Thymus (tissue), 11 donors: ENCODE measurements at regions not wholly inside any gene's neighbourhood (a gene's known extent, or its start where the extent isn't known, plus 50 kb on each side); places are given as distances from the start of the nearest gene placed in this dataset.

ENCODE experiments used
- DNase-seq, 9 donors: peaks; one replicate each; pipeline ENCODE4 v3.0.0-alpha.2; 2013; ENCODE audit warnings: low spot score in 9 of 9, low read depth in 6 of 9, missing footprints in 1 of 9
- H3K27ac ChIP-seq, 2 donors: one replicate each; pipeline ENCODE4 v1.5.1; 2013; ENCODE audit warnings: control low read depth in 1 of 2, low read depth in 1 of 2, low read length in 1 of 2, mild to moderate bottlenecking in 1 of 2, moderate library complexity in 1 of 2
- H3K27me3 ChIP-seq, 2 donors: one replicate each; pipeline ENCODE4 v1.5.1; 2013; ENCODE audit warnings: low read length in 1 of 2; ENCODE audit not compliant: control insufficient read depth in 2 of 2, insufficient read depth in 1 of 2
- H3K36me3 ChIP-seq, 2 donors: one replicate each; pipeline ENCODE4 v1.5.1; 2013; ENCODE audit warnings: low read length in 1 of 2, mild to moderate bottlenecking in 1 of 2, moderate library complexity in 1 of 2; ENCODE audit not compliant: control insufficient read depth in 2 of 2, insufficient read depth in 2 of 2
- H3K4me1 ChIP-seq, 2 donors: one replicate each; pipeline ENCODE4 v1.5.1; 2013; ENCODE audit warnings: low read length in 2 of 2; ENCODE audit not compliant: control insufficient read depth in 2 of 2, insufficient read depth in 2 of 2
- H3K4me3 ChIP-seq, 2 donors: one replicate each; pipeline ENCODE4 v1.5.1; 2013; ENCODE audit warnings: low read length in 2 of 2, control low read depth in 1 of 2, mild to moderate bottlenecking in 1 of 2
- H3K9me3 ChIP-seq, 2 donors: one replicate each; pipeline ENCODE4 v1.5.1; 2013; ENCODE audit warnings: low read length in 1 of 2, mild to moderate bottlenecking in 1 of 2; ENCODE audit not compliant: control insufficient read depth in 2 of 2, insufficient read depth in 1 of 2
- WGBS: extraction: QIAGEN DNeasy Blood & Tissue Kit; methylation state at CpG from one replicate; pipeline ENCODE4 v1.1.7; 2013; 5-methylcytosine and 5-hydroxymethylcytosine counted together
- donor health status: healthy.

- H3K36me3 ChIP-seq, result no peaks in the 10 kb centered on the region
- no peaks in the 10 kb centered on the region for H3K4me1 ChIP-seq
- no peaks in the 10 kb centered on the region for H3K27me3 ChIP-seq
- no peaks in the 10 kb centered on the region for H3K9me3 ChIP-seq
- 95% methylated on average over 5 of the region's 5 CpGs for WGBS
- no peak overlapping the region for H3K4me3 ChIP-seq
- H3K27ac ChIP-seq, result no peak overlapping the region
- no peak for DNase-seq
These were observed 217.7 kb downstream of the HAO1 start for GRCh38 chr20:7722564-7722963.

GRCh38 chr20:7723284-7723683, 217.0 kb downstream of the HAO1 start:
- no peaks in the 10 kb centered on the region for H3K4me1 ChIP-seq
- no peak for DNase-seq
- H3K4me3 ChIP-seq, result no peak overlapping the region
- no peak overlapping the region for H3K27ac ChIP-seq
- 95% methylated on average over 1 of the region's 1 CpG for WGBS
- H3K9me3 ChIP-seq, result no peaks in the 10 kb centered on the region
- H3K27me3 ChIP-seq, result no peaks in the 10 kb centered on the region
- H3K36me3 ChIP-seq, result no peaks in the 10 kb centered on the region

GRCh38 chr20:7728338-7728737, 211.9 kb downstream of the HAO1 start:
- Histone ChIP-seq H3K9me3 (no peaks in the 10 kb centered on the region), H3K4me3 (no peak overlapping the region), H3K27me3 (no peaks in the 10 kb centered on the region), H3K4me1 (no peaks in the 10 kb centered on the region), H3K36me3 (no peaks in the 10 kb centered on the region), H3K27ac (no peak overlapping the region)
- no peak for DNase-seq

- Histone ChIP-seq H3K9me3 (no peaks in the 10 kb centered on the region), H3K27ac (no peak overlapping the region), H3K27me3 (no peaks in the 10 kb centered on the region), H3K36me3 (no peaks in the 10 kb centered on the region), H3K4me1 (no peaks in the 10 kb centered on the region), H3K4me3 (no peak overlapping the region)
- no peak for DNase-seq
- WGBS, result 97% methylated on average over 1 of the region's 1 CpG
These were observed 206.0 kb downstream of the HAO1 start for GRCh38 chr20:7734216-7734615.

- H3K27me3 ChIP-seq, result no peaks in the 10 kb centered on the region
- no peaks in the 10 kb centered on the region for H3K36me3 ChIP-seq
- H3K27ac ChIP-seq, result no peak overlapping the region
- no peak overlapping the region for H3K4me3 ChIP-seq
- no peaks in the 10 kb centered on the region for H3K9me3 ChIP-seq
- DNase-seq, result no peak
- WGBS, result 41% methylated on average over 1 of the region's 1 CpG
- H3K4me1 ChIP-seq, result no peaks in the 10 kb centered on the region
These were observed 203.9 kb downstream of the HAO1 start for GRCh38 chr20:7736336-7736735.

GRCh38 chr20:7741866-7742265, 198.4 kb downstream of the HAO1 start:
- no peaks in the 10 kb centered on the region for H3K9me3 ChIP-seq
- no peak overlapping the region for H3K27ac ChIP-seq
- H3K27me3 ChIP-seq, result no peaks in the 10 kb centered on the region
- no peaks in the 10 kb centered on the region for H3K4me1 ChIP-seq
- H3K4me3 ChIP-seq, result no peak overlapping the region
- H3K36me3 ChIP-seq, result no peaks in the 10 kb centered on the region
- DNase-seq, result no peak
- 83% methylated on average over 2 of the region's 2 CpGs for WGBS

GRCh38 chr20:7742479-7742878, 197.8 kb downstream of the HAO1 start:
- Histone ChIP-seq H3K36me3 (no peaks in the 10 kb centered on the region), H3K27me3 (no peaks in the 10 kb centered on the region), H3K4me3 (no peak overlapping the region), H3K9me3 (no peaks in the 10 kb centered on the region), H3K4me1 (no peaks in the 10 kb centered on the region), H3K27ac (no peak overlapping the region)
- 96% methylated on average over 2 of the region's 2 CpGs for WGBS
- no peak for DNase-seq

- Histone ChIP-seq H3K27ac (no peak overlapping the region), H3K36me3 (no peaks in the 10 kb centered on the region), H3K9me3 (no peaks in the 10 kb centered on the region), H3K4me3 (no peak overlapping the region), H3K4me1 (no peaks in the 10 kb centered on the region), H3K27me3 (no peaks in the 10 kb centered on the region)
- 98% methylated on average over 1 of the region's 1 CpG for WGBS
- no peak for DNase-seq
These were observed 195.8 kb downstream of the HAO1 start for GRCh38 chr20:7744411-7744810.

- H3K27ac ChIP-seq, result no peak overlapping the region
- H3K9me3 ChIP-seq, result no peaks in the 10 kb centered on the region
- H3K27me3 ChIP-seq, result no peaks in the 10 kb centered on the region
- no peak for DNase-seq
- H3K4me3 ChIP-seq, result no peak overlapping the region
- H3K4me1 ChIP-seq, result no peaks in the 10 kb centered on the region
- no peaks in the 10 kb centered on the region for H3K36me3 ChIP-seq
These were observed 191.6 kb downstream of the HAO1 start for GRCh38 chr20:7748624-7749023.

- no peaks in the 10 kb centered on the region for H3K9me3 ChIP-seq
- H3K4me1 ChIP-seq, result no peaks in the 10 kb centered on the region
- WGBS, result 94% methylated on average over 1 of the region's 1 CpG
- no peak overlapping the region for H3K4me3 ChIP-seq
- H3K36me3 ChIP-seq, result no peaks in the 10 kb centered on the region
- no peaks in the 10 kb centered on the region for H3K27me3 ChIP-seq
- no peak overlapping the region for H3K27ac ChIP-seq
- no peak for DNase-seq
These were observed 186.2 kb downstream of the HAO1 start for GRCh38 chr20:7754102-7754501.
